ENCODE measurements at regions not wholly inside any gene's neighbourhood (a gene's known extent, or its start where the extent isn't known, plus 50 kb on each side); places are given as distances from the start of the nearest gene placed in this dataset.

GRCh38 chr4:126812076-126812475 lies 820.7 kb upstream of the INTU start:
- ChIA-PET POLR2A (no interaction called here), CTCF (no interaction called here)
- Histone ChIP-seq H3K4me3 (ENCODE audit: control extremely low read depth in 1 of 5, extremely low read depth in 1 of 5, insufficient read depth in 1 of 5, low read depth in 2 of 5, low read length in 4 of 5) (no peak overlapping the region), H3K9ac (ENCODE audit: low read length) (no peak overlapping the region), H4K20me1 (ENCODE audit: control insufficient read depth, insufficient read depth, low read length, poor library complexity, severe bottlenecking) (no peaks in the 10 kb centered on the region), H3K4me2 (replicated peaks; ENCODE audit: low read depth, low read length, poor library complexity, severe bottlenecking) (no peak overlapping the region), H3K9me3 (ENCODE audit: control extremely low read depth in 1 of 3, control insufficient read depth in 2 of 3, insufficient read depth in 1 of 3, low read length in 2 of 3) (peaks cover 0 to 6% (median 0%) of the 10 kb centered on the region in 3 donors), H3K27me3 (replicated peaks in 1 of 4; ENCODE audit: control extremely low read depth in 1 of 4, control insufficient read depth in 3 of 4, insufficient read depth in 4 of 4, low read length in 3 of 4) (no peaks in the 10 kb centered on the region), H3K79me2 (ENCODE audit: control insufficient read depth, insufficient read depth, low read length) (no peaks in the 10 kb centered on the region), H2AFZ (ENCODE audit: insufficient read depth, low read depth, low read length, poor library complexity, severe bottlenecking) (no peak overlapping the region), H3K4me1 (ENCODE audit: control insufficient read depth in 2 of 2, insufficient read depth in 2 of 2, low read length in 2 of 2) (no peaks in the 10 kb centered on the region), H3K27ac (ENCODE audit: low read length in 2 of 2) (no peak overlapping the region), H3K36me3 (replicated peaks in 1 of 2; ENCODE audit: control extremely low read depth in 1 of 2, control insufficient read depth in 1 of 2, extremely low read depth in 1 of 2, insufficient read depth in 2 of 2, low read length in 1 of 2) (no peaks in the 10 kb centered on the region)
- DNase-seq (no peak), ATAC-seq (ENCODE audit: low read depth) (no peak)
- H3K9me3 Mint-ChIP-seq (ENCODE audit: insufficient read depth) = peaks cover 7% of the 10 kb centered on the region
- H3K4me3 Mint-ChIP-seq = no peak overlapping the region
- H3K27me3 Mint-ChIP-seq = no peaks in the 10 kb centered on the region
- no peaks in the 10 kb centered on the region for H3K4me1 Mint-ChIP-seq
- H3K27ac Mint-ChIP-seq = no peak overlapping the region
- TF ChIP-seq CTCF (IDR thresholded peaks at IDR 0.05) = no peak
- no peak for TF ChIP-seq EZH2 (IDR thresholded peaks at IDR 0.05; ENCODE audit: borderline replicate concordance, insufficient read depth, low read depth, low read length, poor library complexity, severe bottlenecking)
- intact Hi-C loops (cut with micrococcal nuclease) = no loop called here

GRCh38 chr4:126820631-126821030 lies 812.1 kb upstream of the INTU start:
- Mint-ChIP-seq H3K27ac (no peak overlapping the region), H3K4me1 (no peaks in the 10 kb centered on the region), H3K9me3 (ENCODE audit: insufficient read depth) (no peaks in the 10 kb centered on the region), H3K4me3 (no peak overlapping the region), H3K27me3 (no peaks in the 10 kb centered on the region)
- TF ChIP-seq CTCF (IDR thresholded peaks at IDR 0.05) (no peak), EZH2 (IDR thresholded peaks at IDR 0.05; ENCODE audit: borderline replicate concordance, insufficient read depth, low read depth, low read length, poor library complexity, severe bottlenecking) (no peak)
- H3K27me3 ChIP-seq (replicated peaks in 1 of 4; ENCODE audit: control extremely low read depth in 1 of 4, control insufficient read depth in 3 of 4, insufficient read depth in 4 of 4, low read length in 3 of 4) = no peaks in the 10 kb centered on the region
- no peak overlapping the region for H2AFZ ChIP-seq (ENCODE audit: insufficient read depth, low read depth, low read length, poor library complexity, severe bottlenecking)
- no peak for DNase-seq
- no peak overlapping the region for H3K4me3 ChIP-seq (ENCODE audit: control extremely low read depth in 1 of 5, extremely low read depth in 1 of 5, insufficient read depth in 1 of 5, low read depth in 2 of 5, low read length in 4 of 5)
- H4K20me1 ChIP-seq (ENCODE audit: control insufficient read depth, insufficient read depth, low read length, poor library complexity, severe bottlenecking) = no peaks in the 10 kb centered on the region
- intact Hi-C loops (cut with micrococcal nuclease) = no loop called here
- no peak for ATAC-seq (ENCODE audit: low read depth)
- ChIA-PET POLR2A (no interaction called here), CTCF (no interaction called here)
- H3K4me2 ChIP-seq (replicated peaks; ENCODE audit: low read depth, low read length, poor library complexity, severe bottlenecking) = no peak overlapping the region
- no peak overlapping the region for H3K9ac ChIP-seq (ENCODE audit: low read length)
- no peaks in the 10 kb centered on the region for H3K36me3 ChIP-seq (replicated peaks in 1 of 2; ENCODE audit: control extremely low read depth in 1 of 2, control insufficient read depth in 1 of 2, extremely low read depth in 1 of 2, insufficient read depth in 2 of 2, low read length in 1 of 2)
- H3K9me3 ChIP-seq (ENCODE audit: control extremely low read depth in 1 of 3, control insufficient read depth in 2 of 3, insufficient read depth in 1 of 3, low read length in 2 of 3) = peaks cover 0 to 6% (median 1%) of the 10 kb centered on the region in 3 donors
- H3K4me1 ChIP-seq (ENCODE audit: control insufficient read depth in 2 of 2, insufficient read depth in 2 of 2, low read length in 2 of 2) = no peaks in the 10 kb centered on the region
- WGBS (ENCODE audit: insufficient coverage) = no CpG with 5 or more reads among the region's 1 CpG
- H3K79me2 ChIP-seq (ENCODE audit: control insufficient read depth, insufficient read depth, low read length) = no peaks in the 10 kb centered on the region
- H3K27ac ChIP-seq (ENCODE audit: low read length in 2 of 2) = no peak overlapping the region

All from B cell (primary cell).